ENCODE measurements at regions not wholly inside any gene's neighbourhood (a gene's known extent, or its start where the extent isn't known, plus 50 kb on each side); places are given as distances from the start of the nearest gene placed in this dataset.

GRCh38 chr3:31140470-31140869, 246.0 kb upstream of the GADL1 start:
- no peak for DNase-seq (ENCODE audit: low spot score)

- DNase-seq (ENCODE audit: low spot score): no peak
Observed at GRCh38 chr3:31142139-31142538, 247.7 kb upstream of the GADL1 start.

GRCh38 chr3:31142543-31142942, 248.1 kb upstream of the GADL1 start:
- DNase-seq (ENCODE audit: low spot score): no peak

- DNase-seq (ENCODE audit: low spot score): no peak
Observed at GRCh38 chr3:31145062-31145461, 250.6 kb upstream of the GADL1 start.

- DNase-seq (ENCODE audit: low spot score): no peak
Observed at GRCh38 chr3:31147550-31147949, 253.1 kb upstream of the GADL1 start.

- DNase-seq (ENCODE audit: low spot score): no peak
Observed at GRCh38 chr3:31157047-31157694, 262.7 kb upstream of the GADL1 start.

GRCh38 chr3:31157893-31158620, 263.6 kb upstream of the GADL1 start:
- no peak for DNase-seq (ENCODE audit: low spot score)

- no peak for DNase-seq (ENCODE audit: low spot score)
Observed at GRCh38 chr3:31159331-31160039, 265.0 kb upstream of the GADL1 start.

GRCh38 chr3:31161889-31162288, 267.4 kb upstream of the GADL1 start:
- no peak for DNase-seq (ENCODE audit: low spot score)

- no peak for DNase-seq (ENCODE audit: low spot score)
Observed at GRCh38 chr3:31164381-31164780, 269.9 kb upstream of the GADL1 start.

GRCh38 chr3:31165399-31165860, 271.0 kb upstream of the GADL1 start:
- DNase-seq (ENCODE audit: low spot score): no peak

GRCh38 chr3:31166249-31166885, 271.9 kb upstream of the GADL1 start:
- DNase-seq (ENCODE audit: low spot score): no peak

GRCh38 chr3:31167666-31168065, 273.2 kb upstream of the GADL1 start:
- no peak for DNase-seq (ENCODE audit: low spot score)

GRCh38 chr3:31170932-31171670, 276.6 kb upstream of the GADL1 start:
- DNase-seq (ENCODE audit: low spot score): no peak

- no peak for DNase-seq (ENCODE audit: low spot score)
Observed at GRCh38 chr3:31172336-31172735, 277.9 kb upstream of the GADL1 start.

- no peak for DNase-seq (ENCODE audit: low spot score)
Observed at GRCh38 chr3:31173118-31173718, 278.8 kb upstream of the GADL1 start.

- DNase-seq (ENCODE audit: low spot score): no peak
Observed at GRCh38 chr3:31174079-31174478, 279.6 kb upstream of the GADL1 start.

GRCh38 chr3:31176045-31176444, 281.6 kb upstream of the GADL1 start:
- DNase-seq (ENCODE audit: low spot score): no peak

GRCh38 chr3:31178467-31178866, 284.0 kb upstream of the GADL1 start:
- DNase-seq (ENCODE audit: low spot score): no peak

- no peak for DNase-seq (ENCODE audit: low spot score)
Observed at GRCh38 chr3:31179768-31180167, 285.3 kb upstream of the GADL1 start.

GRCh38 chr3:31180274-31180673, 285.8 kb upstream of the GADL1 start:
- DNase-seq (ENCODE audit: low spot score): no peak
